ENCODE measurements at regions not wholly inside any gene's neighbourhood (a gene's known extent, or its start where the extent isn't known, plus 50 kb on each side); places are given as distances from the start of the nearest gene placed in this dataset.

DNA sequence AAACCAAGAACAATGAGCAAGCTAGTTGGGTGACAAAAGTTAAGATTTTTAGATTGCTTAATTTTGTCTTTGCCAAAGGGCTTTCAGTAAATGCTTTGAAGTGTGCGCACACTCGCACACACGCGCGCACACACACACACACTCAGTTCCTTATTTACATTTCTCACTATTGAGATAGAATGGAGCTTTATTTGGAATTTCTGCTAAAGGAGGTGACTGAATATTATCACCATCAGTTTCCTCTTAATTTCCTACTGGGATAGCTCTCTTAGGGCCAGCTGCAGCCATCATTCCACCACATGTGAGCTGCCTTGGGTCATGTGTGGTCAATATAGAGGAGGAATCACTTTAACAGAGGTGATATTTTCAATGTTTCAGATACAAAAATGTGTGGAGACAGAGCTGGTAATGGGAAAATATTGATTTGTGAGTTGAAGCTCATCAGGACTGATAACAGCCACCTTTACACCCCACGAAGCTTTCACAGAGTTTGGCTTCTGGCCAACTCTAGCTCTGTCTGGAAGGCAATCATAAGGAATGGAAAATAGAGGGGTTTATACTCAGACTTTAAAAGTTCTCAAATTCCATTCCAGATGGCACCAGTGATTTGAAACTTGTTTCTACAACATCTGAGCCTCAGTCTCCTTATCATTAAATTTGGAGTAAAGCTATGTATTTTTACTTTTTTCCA lies 99.9 kb downstream of the MACIR start:
- 50% methylated on average over 6 of the region's 6 CpGs for WGBS
- intact Hi-C loops (cut with DNase I) = no loop called here
- no peak overlapping the region for H3K4me3 ChIP-seq

GRCh38 chr5:103357636-103358035 lies 99.1 kb downstream of the MACIR start:
- no peak for DNase-seq (ENCODE audit: low spot score)
- intact Hi-C loops (cut with DNase I) = no loop called here
- Histone ChIP-seq H3K9me3 (no peaks in the 10 kb centered on the region), H3K27me3 (replicated peaks; ENCODE audit: insufficient read depth) (no peaks in the 10 kb centered on the region), H3K4me1 (replicated peaks) (no peaks in the 10 kb centered on the region), H3K4me3 (no peak overlapping the region), H3K36me3 (no peaks in the 10 kb centered on the region), H3K27ac (no peak overlapping the region)
- TF ChIP-seq POLR2AphosphoS5 (IDR thresholded peaks at IDR 0.05) = no peak
- no peak for TF ChIP-seq CTCF (IDR thresholded peaks at IDR 0.05)
- WGBS = 78% methylated on average over 3 of the region's 3 CpGs

More for the DNA sequence above, 99.9 kb downstream of the MACIR start:
- Histone ChIP-seq H3K36me3 (no peaks in the 10 kb centered on the region), H3K9me3 (no peaks in the 10 kb centered on the region), H3K27ac (no peak overlapping the region), H3K4me1 (replicated peaks) (no peaks in the 10 kb centered on the region), H3K27me3 (replicated peaks; ENCODE audit: insufficient read depth) (no peaks in the 10 kb centered on the region)
- DNase-seq (ENCODE audit: low spot score) = no peak
- no peak for TF ChIP-seq CTCF (IDR thresholded peaks at IDR 0.05)
- no peak for TF ChIP-seq POLR2AphosphoS5 (IDR thresholded peaks at IDR 0.05)
- no peak for TF ChIP-seq POLR2A (IDR thresholded peaks at IDR 0.05)

DNA sequence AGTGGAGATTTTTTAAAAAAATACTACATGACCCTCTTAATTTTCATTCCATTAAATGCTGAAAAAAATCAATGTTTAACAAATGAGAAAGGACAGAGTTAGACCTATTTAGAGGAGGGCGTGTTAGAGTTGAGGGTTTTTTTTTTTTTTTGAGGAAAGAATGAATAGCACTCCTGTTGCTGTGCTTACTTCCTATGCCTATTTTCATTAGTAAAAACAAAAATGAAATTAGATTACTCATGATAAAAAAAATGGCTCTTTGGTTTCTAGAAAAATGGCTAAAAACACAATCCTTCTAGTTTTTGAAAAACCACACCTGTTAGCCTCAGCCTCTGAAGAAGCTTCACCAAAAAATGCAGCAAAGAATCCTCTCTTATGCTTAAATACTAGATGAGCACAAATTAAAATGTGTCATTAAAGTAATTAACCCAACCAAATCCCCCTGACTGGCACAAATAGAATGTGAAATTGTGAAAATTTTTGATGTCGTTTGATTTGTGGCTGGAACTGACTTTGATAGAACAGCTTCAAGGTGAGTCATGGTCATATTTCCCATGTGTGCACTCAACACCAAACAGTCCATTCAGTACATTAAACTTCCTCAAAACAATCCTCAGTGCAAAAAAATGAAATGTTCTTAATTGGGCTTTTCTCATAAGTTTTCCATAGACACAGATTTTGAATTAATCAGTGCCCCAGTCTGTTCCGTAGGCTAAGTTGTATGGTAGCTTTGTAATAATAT lies 98.0 kb downstream of the MACIR start:
- 82% methylated on average over 3 of the region's 3 CpGs for WGBS

GRCh38 chr5:103355579-103355978 lies 97.0 kb downstream of the MACIR start:
- Histone ChIP-seq H3K9me3 (no peaks in the 10 kb centered on the region), H3K4me1 (replicated peaks) (no peaks in the 10 kb centered on the region), H3K27me3 (replicated peaks; ENCODE audit: insufficient read depth) (no peaks in the 10 kb centered on the region), H3K36me3 (no peaks in the 10 kb centered on the region), H3K4me3 (no peak overlapping the region), H3K27ac (no peak overlapping the region)
- 24% methylated on average over 2 of the region's 2 CpGs for whole genome bisulfite sequencing
- intact Hi-C loops (cut with DNase I) = no loop called here
- DNase-seq (ENCODE audit: low spot score) = no peak
- TF ChIP-seq POLR2AphosphoS5 (IDR thresholded peaks at IDR 0.05) = no peak
- no peak for TF ChIP-seq CTCF (IDR thresholded peaks at IDR 0.05)
- no peak for TF ChIP-seq POLR2A (IDR thresholded peaks at IDR 0.05)

More for the DNA sequence above, 98.0 kb downstream of the MACIR start:
- intact Hi-C loops (cut with DNase I) = no loop called here
- no peak overlapping the region for H3K27ac ChIP-seq
- H3K27me3 ChIP-seq (replicated peaks; ENCODE audit: insufficient read depth) = no peaks in the 10 kb centered on the region
- no peaks in the 10 kb centered on the region for H3K4me1 ChIP-seq (replicated peaks)
- DNase-seq (ENCODE audit: low spot score) = no peak
- H3K4me3 ChIP-seq = no peak overlapping the region
- TF ChIP-seq POLR2AphosphoS5 (IDR thresholded peaks at IDR 0.05) (no peak), POLR2A (IDR thresholded peaks at IDR 0.05) (no peak), CTCF (IDR thresholded peaks at IDR 0.05) (no peak)
- no peaks in the 10 kb centered on the region for H3K36me3 ChIP-seq
- no peaks in the 10 kb centered on the region for H3K9me3 ChIP-seq

DNA sequence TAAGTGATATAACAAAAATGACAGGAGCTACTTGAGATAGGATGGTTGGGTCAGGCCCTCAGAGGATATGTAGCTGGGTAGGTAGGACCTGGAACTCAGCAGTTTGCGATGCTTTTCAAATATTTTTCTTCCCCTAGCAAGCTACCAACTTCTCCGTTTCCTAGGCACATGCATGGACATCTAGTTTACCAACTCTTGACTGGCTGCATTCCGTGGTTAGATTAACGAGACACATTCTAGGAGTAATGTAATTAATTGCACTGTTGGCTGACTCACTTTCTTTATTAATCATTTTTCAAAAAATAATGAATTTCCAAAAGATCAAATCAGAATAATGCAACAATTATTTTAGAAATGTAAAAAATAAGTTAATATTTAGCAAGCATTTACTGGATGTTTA lies 95.9 kb downstream of the MACIR start:
- intact Hi-C loops (cut with DNase I) = no loop called here
- H3K36me3 ChIP-seq = no peaks in the 10 kb centered on the region
- no peaks in the 10 kb centered on the region for H3K27me3 ChIP-seq (replicated peaks; ENCODE audit: insufficient read depth)
- H3K4me1 ChIP-seq (replicated peaks) = no peaks in the 10 kb centered on the region
- 50% methylated on average over 4 of the region's 4 CpGs for WGBS
- TF ChIP-seq POLR2A (IDR thresholded peaks at IDR 0.05) = no peak
- TF ChIP-seq POLR2AphosphoS5 (IDR thresholded peaks at IDR 0.05) = no peak
- TF ChIP-seq CTCF (IDR thresholded peaks at IDR 0.05) = no peak
- no peak overlapping the region for H3K27ac ChIP-seq
- DNase-seq (ENCODE audit: low spot score) = no peak
- no peaks in the 10 kb centered on the region for H3K9me3 ChIP-seq
- H3K4me3 ChIP-seq = no peak overlapping the region

All from prostate gland (tissue), 2 donors.